Germinal center (tissue), 1 donor: ENCODE measurements at regions not wholly inside any gene's neighbourhood (a gene's known extent, or its start where the extent isn't known, plus 50 kb on each side); places are given as distances from the start of the nearest gene placed in this dataset.
A peak's percentile ranks its signal among the peaks of the same experiment; 100 is the strongest.

Experiments
- DNase-seq: peaks from one replicate; pipeline ENCODE4 v3.0.0; 2012; ENCODE audit warnings: mixed read lengths, low spot score

DNA sequence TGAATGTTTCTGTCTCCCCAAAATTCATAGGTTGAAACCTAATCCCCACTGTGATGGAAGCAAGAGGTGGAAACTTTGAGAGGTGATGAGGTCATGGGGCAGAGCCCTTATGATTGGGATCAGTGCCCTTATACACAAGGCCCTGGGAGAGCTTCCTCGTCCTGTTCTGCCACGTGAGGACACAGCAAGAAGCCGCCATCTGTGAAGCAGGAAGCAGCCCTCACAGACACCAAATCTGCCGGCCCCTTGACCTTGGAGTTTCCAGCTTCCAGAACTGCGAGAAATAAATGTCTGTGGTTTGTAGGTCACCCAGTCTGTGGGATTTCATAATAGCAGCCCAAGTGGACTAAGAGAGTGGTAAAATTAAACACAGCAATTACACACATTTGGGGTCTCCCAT, 737.4 kb downstream of the UQCRFS1 start:
- DNase-seq: no peak

DNA sequence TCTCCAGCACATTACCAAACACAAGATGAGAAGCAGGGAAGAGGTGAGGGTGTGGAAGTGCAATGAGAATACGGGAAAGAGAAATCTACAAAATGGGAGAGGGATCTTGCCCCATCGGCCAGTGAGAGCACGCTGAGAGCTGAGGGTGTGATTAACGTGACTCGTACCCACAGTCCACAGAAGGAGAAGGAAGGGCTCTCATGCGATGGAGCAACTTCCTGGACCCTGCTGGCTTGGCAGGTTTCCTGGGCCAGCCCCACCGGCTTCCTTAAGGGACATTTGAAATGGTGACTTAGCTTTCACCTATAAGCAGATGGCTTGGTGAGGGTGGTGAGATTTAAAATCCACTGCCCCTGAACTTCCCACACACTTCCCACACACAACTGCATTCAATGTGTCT, 740.1 kb downstream of the UQCRFS1 start:
- DNase-seq: no peak

DNA sequence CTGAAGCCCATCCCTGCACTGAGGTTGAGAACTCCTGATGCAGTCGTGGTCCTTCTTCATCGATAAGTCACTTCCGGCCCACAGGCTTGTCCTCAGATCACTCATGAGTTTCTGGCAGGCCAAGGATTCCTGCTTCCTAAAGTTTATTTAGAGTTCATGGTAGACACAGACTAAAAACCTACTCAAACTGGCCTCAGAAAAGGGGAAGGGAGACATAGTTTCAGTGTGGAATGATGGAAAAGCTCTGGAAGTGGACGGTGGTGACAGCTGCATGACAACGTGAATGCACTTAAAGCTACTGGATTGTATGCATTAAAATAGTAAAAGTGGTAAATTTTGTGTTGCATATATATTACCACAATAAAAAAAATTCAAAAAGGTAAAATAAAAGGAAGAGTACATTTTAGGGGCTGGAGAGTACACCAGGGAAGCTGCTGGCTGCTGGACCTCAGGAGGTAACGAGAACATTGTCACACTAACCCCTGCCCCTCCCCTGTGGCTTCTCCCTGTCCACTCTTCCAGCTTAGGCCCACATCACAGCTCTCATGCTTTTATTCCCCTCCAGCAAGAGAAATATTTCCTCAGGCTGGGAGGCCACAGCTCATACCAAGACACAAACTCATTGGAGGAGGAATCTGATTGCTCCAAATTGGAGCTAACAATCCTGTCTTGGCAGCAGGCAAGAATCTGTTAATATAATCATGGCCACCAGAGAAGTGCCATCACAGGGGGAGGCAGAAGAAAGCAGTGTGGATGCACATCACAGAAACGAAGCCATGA, 741.0 kb downstream of the UQCRFS1 start:
- no peak for DNase-seq

DNA sequence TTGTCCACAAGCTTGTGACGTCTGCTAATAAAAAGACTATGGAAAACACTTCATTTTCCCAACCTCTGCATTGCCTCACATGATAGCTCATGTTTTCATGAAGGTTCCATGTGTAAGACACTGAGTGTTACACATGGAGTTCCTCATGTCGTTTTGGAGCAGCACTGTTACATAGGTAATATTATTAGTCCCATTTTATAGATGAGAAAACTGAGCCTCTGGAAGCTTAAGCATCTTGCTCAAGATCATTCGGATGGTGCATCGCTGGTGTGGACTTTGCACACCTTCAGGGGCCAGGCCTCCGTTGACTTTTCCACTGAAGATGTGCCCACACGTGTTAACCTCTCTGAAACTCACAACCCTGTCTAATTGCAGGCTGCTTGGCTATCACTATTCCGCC, 743.4 kb downstream of the UQCRFS1 start:
- DNase-seq: no peak

DNA sequence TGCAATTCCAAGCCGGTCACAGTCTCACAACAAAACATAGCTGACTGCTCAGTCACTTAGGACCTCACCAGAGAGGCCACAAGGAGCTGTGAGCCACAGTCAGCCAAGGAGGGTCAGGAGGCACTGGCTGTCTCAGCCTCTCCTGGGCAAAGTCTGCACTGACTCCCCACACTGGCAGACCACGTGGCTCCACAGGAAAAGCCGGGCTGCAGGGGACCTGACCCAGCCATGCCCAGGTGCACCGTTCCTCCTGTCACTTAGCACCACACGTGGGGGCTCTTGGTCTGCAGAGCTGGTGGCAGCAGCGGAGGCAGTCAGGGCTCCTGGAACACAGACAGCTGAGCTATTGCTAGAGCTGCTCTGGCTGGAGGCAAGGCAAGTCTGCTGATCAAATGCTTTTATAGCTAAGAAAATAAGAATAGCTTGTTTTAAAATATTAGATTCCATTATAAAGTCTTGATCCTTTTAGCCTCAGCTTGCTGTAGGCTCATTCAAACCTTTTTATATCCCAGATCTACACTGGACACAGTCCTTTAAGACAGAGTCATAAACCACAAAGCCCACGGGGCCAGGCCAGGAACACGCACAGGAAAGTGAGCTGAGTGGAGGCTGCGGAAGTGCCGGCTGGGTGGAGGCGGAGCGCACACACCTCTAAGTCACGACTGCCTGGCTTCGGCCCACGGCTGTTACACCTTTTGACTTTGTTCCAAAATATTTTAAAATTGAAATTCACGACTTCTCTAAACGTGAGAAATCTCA, 744.1 kb downstream of the UQCRFS1 start:
- DNase-seq: no peak

DNA sequence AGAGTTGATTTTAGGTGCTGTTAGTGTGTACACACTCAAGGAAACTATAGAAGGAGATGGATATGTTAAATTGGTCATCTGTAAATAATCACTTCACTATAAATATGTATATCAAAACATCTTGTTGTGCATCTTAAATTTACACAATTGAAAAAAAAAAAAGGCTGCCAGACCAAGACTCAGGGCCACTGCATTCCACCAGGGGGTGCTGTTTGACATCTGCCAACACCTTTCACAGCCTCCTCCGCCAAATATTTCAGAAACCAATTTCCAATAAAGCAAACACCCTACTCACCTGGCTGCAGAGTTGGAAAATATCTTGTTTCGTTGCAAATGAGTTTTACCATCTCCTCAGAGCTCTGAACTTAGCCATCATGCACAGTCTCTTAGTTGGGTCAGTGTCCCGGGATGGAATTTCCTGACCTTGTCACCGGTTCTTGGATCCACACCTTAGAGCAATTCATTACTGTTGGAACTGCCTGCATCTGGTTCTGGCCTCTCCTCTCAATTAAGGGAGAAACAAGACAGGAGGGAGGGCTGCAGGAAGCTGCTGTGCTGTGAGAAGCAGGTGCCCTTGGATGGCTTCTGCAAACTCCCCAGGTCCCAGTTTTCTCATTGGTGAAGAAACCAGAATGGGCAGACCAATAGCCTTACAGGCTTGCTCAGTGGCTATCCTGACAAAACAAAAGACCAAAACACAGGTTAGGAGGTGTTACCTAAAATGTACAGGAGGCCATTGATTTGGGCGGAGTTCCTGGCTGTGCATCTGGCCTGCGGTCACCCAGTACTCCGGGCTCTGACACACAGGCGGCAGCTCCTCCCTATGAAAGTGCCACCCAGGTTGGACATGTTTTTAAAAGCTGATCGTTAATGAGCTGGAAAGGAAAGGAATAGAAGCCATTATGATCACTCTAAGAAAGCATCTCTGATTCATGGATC, 746.6 kb downstream of the UQCRFS1 start:
- DNase-seq: peak; percentile 32

DNA sequence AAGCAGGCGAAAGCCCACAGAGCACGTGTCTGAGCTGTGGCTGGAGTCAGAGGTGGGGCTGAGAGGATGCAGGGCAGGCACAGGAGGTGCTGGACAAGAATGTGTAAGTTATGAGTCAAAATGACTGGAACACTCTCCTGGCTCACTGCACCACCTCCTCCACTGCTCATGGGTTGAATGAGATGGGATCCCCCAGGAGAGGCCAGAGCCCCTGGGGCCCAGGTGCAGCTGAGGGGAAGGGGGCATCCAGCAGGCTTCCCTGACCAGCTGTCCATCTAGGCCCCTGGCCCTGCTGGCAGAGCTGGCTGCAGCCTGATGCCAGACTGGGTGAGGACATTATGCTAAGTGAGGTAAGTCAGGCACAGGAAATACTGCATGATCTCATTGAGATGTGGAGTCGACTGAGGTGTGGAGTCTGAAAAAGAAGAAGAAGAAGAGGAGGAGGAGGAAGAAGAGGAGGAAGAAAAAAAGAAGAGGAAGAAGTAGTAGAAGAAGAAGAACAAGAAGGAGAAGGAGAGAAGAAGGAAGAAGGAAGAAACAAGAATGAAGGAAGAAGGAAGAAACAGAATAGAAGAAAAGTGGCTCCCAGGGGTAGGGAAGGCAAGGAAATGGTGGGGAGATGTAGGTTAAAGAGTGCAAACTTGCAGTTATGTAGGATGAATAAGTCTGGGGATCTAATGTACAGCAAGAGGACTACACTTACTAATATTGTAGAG, 747.4 kb downstream of the UQCRFS1 start:
- DNase-seq: no peak

DNA sequence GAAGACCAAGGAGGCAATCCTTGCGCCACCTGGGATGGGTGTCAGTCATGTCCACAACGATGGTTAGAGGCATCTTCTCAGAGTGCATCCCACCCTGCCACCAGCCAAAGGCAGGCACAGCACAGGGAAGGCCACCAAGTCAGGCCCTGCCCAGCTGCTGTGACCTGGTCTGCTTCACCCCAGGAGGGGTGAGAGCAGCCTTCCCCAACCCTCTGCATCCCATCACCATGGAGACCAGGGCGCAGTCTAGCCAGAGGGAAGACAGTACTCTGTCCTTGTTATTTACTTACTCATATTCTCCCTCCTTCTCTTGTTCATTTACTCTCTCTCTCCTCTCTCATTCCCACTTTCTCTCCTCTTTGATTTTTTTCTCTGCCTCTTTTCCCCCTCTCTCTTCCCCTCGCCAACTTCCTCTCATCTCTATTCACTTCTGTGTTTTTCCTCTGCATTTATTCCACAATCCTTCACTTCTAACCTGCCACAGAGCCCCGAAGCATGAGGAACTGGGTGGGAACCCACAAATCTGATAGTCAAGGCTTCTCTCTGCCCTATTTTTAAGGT, 749.4 kb downstream of the UQCRFS1 start:
- DNase-seq: no peak

DNA sequence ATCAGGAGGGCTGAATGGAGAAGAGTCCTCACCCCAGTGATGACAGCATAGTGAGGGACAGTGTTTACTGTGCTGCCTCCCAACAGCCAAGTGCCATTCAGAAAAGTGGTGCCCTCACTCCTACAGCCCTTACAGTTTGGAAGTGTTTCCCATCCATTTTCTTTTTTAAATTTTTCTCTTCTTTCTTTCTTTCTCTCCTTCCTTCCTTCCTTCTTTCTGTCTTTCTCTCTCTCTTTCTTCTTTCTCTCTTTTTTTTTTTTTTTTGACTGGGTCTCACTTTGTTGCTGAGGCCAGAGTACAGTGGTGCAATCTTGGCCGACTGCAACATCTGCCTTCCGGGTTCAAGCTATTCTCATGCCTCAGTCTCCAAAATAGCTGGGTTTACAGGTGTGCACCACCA, 755.3 kb downstream of the UQCRFS1 start:
- DNase-seq: no peak

DNA sequence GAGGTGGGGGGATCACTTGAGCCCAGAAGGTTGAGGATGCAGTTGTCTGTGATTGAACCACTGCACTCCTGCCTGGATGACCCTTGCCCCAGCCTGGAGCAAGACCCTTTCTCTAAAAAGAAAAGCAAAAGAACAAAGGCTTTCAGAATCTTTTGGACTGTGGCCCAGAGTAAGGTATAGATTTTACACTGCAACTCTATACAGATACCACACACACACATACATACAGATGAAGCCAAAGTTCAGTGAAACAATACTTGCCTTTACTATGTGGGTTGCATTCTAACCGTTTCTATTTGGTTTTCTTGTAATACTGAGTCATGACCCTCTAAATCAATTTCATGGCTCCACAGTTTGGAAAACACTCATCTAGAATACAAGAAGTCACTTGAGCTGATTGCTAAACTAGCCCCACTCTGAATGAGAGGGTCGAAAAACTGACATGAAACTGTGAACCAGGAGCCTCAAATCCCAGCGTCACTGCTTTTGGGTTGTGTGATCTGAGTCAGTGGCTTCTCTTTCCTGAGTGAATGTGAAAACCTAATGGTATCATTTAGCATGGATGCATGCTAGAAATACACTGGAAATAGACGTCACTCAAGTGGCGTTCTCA, 756.1 kb downstream of the UQCRFS1 start:
- DNase-seq: no peak

DNA sequence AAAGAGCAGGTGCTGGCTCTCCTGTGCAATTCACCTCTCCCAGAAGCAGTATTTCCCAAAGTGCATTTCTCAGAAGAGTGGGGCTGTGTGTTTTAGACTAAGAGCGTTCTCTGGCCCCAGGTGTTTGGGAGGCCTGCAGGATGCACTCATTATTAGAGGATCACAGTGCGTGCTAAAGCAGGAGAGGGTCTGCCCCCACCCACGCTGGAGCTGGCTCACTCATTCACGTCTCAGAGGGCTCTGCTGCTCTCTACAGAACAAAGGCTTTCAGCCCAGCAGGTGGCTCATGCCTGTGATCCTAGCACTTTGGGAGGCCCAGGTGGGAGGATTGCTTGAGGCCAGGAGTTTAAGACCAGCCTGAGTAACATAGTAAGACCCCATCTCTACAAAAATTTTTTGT, 756.7 kb downstream of the UQCRFS1 start:
- DNase-seq: no peak

DNA sequence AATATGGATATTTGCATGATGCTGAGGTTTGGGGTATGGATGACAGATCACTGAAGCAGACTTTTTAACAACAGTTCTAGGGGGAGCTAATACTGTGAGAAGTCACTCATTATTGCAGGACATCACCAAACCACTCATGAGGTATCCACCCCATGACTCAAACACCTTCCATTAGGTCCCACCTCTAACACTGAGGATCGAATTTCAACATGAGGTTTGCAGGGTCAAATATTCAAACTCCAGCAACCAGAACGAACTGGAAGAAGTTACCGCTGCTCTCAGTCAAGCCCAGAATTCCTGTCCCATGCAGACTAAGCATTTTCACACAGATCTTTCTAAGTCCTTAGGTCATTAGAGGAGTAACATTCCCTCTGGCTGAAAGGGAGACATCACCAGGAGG, 758.9 kb downstream of the UQCRFS1 start:
- no peak for DNase-seq

DNA sequence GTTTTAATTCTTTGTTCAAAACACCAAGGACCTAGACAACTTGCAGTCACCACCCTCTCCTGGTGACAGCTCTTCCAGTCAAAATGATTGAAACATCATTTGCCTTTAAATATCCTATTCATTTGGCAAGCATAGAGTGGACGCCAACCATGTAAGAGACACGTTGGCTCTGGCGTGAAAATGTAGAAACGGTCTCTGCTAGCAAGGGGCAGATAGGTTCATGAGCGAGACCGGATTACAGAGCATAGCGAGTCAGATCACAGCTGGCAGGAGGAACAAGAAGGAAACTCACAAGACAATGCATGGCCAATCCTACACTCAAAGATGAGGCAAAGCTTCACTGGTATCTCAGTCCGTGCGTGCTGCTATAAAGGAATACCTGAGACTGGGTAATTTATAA, 759.5 kb downstream of the UQCRFS1 start:
- DNase-seq: no peak

DNA sequence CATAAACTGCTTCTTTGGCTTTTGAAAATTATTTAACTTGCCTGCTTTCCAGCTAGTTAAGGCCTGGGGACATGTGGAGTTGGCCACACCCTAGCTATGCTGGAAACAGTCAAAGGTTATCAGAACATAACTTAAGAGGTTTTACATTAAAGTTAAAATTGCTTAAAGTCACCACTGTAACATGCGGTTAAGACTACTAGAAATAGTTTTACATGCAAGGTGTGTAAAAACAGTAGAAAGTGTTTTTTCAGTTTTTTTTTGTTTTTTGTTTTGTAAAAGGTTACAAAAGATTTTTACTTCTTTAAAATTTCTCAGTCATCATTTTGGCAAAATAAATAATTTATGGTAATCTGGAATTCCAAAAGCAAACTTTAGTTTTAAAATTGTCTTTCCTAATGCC, 763.1 kb downstream of the UQCRFS1 start:
- DNase-seq: no peak

DNA sequence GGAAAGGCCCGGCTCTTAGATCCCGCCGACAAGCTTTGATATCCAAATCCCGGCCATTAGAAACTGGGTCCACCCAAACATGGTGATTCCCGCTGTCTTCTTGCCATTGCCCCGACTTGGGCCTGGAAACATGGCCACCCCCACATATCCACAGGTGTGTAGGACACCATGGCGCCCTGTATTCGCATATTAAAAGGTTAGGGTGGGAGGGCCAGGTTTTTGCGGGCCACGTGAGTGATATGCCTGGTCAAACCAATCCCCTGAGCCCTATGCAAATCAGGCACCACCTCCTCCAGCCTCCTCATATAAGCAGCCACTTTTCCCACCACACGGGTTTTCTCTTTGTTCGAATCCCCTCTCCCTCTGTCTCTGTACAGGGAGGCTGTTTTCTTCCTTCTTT, 766.4 kb downstream of the UQCRFS1 start:
- DNase-seq: no peak

DNA sequence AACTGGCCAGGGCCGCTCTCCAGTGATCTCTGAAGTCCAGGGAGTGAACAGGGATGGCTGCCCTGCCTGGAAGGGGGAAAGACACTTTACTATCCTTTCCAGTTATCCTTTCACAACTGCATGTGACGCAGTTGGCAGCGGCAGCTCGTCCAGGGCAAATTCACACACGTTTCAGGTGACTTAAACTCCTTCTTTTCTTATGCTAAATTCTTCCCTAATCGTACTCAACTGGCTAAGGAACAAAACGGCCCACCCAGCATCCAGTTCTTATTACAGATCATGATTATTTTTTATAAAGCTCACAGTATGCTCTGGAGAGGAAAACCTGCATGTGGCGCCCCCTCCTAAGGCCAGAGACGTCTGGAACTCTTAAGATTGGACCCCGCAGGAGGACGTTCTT, 767.1 kb downstream of the UQCRFS1 start:
- no peak for DNase-seq

DNA sequence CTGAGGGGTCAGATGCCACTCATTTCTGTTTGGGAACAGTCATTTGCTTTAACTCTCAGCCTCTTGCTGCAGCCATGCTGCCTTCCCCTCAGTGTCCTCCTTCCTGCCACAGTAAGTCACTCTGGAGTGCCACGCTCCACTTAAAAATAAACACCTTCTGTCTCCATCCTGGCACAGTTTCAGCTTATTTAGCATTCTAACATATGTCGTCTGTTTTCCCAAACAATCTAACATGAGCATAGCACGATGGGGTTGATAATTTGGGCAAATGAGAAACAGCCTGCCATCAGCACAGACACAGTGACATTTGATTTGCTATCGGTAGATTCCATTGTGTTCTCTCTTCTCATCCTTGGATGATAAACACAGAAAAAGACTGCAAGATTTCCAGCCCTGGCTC, 768.6 kb downstream of the UQCRFS1 start:
- no peak for DNase-seq

DNA sequence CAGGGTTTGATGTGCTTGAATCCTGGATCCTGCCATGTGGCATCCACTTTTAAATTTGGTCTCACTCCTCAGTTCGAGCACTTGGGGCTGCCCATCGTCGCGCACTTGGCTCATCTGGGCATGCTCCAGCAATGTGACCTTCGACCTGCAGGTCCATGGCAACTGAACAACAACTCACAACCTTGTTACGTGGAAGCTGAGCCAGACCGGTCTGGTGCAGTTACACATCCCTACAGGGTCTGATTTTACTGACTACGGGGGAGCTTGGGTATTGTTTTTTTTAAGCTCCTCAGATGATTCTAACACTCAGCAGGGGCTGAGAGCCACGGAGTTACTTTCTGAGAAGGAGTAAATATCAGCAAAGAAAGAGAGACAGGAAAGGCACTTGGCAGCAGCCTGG, 769.6 kb downstream of the UQCRFS1 start:
- no peak for DNase-seq

DNA sequence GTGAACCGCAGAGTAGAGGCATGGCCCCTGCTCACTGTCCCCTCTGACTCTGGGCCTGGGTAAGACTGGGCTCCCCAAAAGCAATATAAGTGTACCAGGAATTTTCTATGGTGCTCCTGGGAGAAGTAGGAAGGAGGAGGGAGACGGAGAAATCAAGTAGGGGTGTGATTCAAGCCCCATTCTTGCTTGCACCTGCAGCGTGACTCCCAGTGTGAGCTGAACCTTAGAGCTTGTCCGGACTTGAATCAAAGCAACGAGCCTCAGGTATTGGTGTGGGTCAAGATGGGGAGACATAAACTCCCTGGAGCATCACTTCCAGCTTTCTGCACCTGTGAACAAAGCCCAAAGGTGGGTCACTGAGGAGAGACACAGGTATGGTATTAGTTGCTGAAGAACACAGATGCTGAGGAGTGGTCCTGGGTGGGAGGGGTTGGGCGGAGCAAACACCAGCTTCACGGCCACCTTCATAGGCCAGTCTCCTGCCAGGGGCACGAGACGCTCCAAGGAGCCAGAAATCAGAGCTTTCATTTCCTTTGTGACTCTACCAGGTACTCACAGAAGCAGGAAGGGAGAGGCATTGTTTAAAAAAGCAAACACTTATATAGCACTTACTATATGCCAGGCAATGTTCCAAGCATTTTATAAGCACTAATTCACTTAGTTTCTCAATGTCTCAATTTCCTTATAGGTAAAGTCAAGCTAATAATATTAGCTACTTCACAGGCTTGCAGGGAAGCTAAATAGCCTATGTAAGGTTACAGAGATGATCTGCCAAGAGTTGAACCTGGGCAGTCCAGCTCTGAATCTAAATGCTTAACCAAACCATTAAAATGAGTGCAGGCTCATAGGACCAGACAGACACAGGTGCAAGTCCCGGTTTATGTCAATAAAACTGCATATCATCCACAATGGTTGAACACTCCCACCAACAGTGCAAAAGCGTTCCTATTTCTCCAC, 775.3 kb downstream of the UQCRFS1 start:
- no peak for DNase-seq

DNA sequence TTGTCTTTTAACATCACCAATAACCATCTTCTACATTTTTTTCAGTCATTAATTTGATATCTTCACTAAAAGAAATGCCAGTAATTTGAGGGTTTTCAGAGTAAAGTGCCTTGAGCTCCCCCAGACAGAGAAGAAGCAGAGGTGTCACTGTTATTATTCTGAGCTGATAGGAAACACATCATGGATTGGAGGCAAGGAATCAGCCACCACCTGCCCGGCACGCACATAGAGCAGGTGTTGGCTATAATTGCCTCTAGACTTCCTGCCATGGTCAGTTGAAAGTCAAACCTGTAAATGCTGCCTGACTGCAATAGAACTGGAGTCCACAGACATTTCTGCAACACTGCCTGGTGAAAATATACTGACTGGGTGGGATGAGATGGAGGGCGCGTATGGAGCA, 776.6 kb downstream of the UQCRFS1 start:
- DNase-seq: no peak
